ENCODE measurements at regions not wholly inside any gene's neighbourhood (a gene's known extent, or its start where the extent isn't known, plus 50 kb on each side); places are given as distances from the start of the nearest gene placed in this dataset.
"Not testable (repeated sequence)": the region's sequence is repeated elsewhere in the genome, so short reads cannot be mapped to it uniquely, and the experiment has no call there.

DNA sequence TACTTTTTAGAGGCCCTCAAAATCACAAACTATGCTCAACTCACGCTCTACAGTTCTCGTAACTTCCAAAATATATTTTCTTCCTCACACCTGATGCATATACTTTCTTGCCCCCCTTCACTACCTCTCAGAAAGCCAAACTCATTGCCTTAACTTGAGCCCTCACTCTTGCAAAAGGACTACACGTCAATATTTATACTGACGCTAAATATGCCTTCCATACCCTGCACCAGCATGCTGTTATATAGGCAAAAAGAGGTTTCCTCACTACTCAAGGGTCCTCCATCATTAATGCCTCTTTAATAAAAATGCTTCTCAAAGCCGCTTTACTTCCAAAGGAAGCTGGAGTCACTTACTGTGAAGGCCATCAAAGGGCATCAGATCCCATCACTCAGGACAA is 92.9 kb upstream of the ATF7IP2 start:
- POLR2A ChIA-PET (ENCODE audit: partially characterized antibody); H3K9me3 ChIP-seq (ENCODE audit: control insufficient read depth in 1 of 2, low read length in 2 of 2); intact Hi-C loops (cut with micrococcal nuclease); H3K36me3 ChIP-seq (ENCODE audit: insufficient read depth, low read length); H3K27ac ChIP-seq (ENCODE audit: low read depth, low read length); CTCF ChIA-PET (ENCODE audit: partially characterized antibody); H3K27me3 ChIP-seq (ENCODE audit: insufficient read depth, low read length); H3K4me1 ChIP-seq (ENCODE audit: insufficient read depth, low read length); DNase-seq; H3K4me3 Mint-ChIP-seq; H3K4me3 ChIP-seq (ENCODE audit: low read length in 2 of 2); H3K4me1 Mint-ChIP-seq: not testable (repeated sequence)
- Mint-ChIP-seq H3K36me3 (peaks cover 0 to 13% of the 10 kb centered on the region in 2 donors), H3K9me3 (peaks cover 0 to 42% (median 29%) of the 10 kb centered on the region in 8 donors), H3K27me3 (peaks cover 5 to 19% of the 10 kb centered on the region in 2 donors), H3K27ac (peak overlapping the region in 1 of 7 donors; percentile 22)

DNA sequence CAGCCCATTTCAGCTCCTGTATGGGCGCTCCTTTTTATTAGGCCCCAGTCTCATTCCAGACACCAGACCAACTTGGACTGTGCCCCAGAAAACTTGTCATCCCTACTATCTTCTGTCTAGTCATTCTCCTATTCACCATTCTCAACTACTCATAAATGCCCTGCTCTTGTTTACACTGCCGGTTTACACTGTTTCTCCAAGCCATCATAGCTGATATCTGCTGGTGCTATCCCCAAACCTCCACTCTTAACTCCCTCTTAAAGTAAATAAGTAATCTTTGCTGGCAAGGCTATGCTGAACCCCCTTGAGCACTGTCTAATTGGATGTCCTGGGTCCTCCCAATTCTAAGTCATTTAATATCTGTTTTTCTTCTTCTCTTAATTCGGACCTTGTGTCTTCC is 91.7 kb upstream of the ATF7IP2 start:
- peaks cover 0 to 39% (median 27%) of the 10 kb centered on the region in 8 donors for H3K9me3 Mint-ChIP-seq
- peaks cover 0 to 13% of the 10 kb centered on the region in 2 donors for H3K36me3 Mint-ChIP-seq
- POLR2A ChIA-PET (ENCODE audit: partially characterized antibody); H3K4me3 ChIP-seq (ENCODE audit: low read length in 2 of 2); H3K36me3 ChIP-seq (ENCODE audit: insufficient read depth, low read length); H3K4me3 Mint-ChIP-seq; H3K4me1 Mint-ChIP-seq; DNase-seq; intact Hi-C loops (cut with micrococcal nuclease); H3K27ac Mint-ChIP-seq; CTCF ChIA-PET (ENCODE audit: partially characterized antibody); H3K9me3 ChIP-seq (ENCODE audit: control insufficient read depth in 1 of 2, low read length in 2 of 2); H3K27me3 ChIP-seq (ENCODE audit: insufficient read depth, low read length); H3K4me1 ChIP-seq (ENCODE audit: insufficient read depth, low read length); H3K27ac ChIP-seq (ENCODE audit: low read depth, low read length): not testable (repeated sequence)
- peaks cover 5 to 18% of the 10 kb centered on the region in 2 donors for H3K27me3 Mint-ChIP-seq

DNA sequence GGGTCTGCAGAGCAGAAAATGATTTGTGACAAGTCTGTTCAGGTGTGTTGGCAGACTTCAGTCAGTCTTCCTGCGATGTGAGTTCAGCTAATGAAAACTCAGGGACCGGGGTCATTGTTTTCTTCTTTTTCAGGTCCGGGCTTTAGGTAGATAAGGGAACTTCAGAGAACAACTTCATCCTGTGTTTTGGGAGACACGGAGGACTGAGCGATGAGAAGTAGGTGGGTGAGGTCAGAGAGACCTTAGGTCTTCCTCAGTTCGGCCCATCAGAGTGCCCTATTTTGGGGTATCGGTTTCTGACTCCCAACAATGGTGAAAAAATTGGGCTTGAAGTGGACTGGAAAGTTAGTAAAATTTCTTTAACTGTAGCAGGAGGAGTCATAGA is 88.9 kb upstream of the ATF7IP2 start:
- H3K36me3 Mint-ChIP-seq, result peaks cover 0 to 13% of the 10 kb centered on the region in 2 donors
- Histone ChIP-seq H3K36me3 (ENCODE audit: insufficient read depth, low read length) (no peaks in the 10 kb centered on the region), H3K27me3 (ENCODE audit: insufficient read depth, low read length) (no peaks in the 10 kb centered on the region), H3K4me3 (ENCODE audit: low read length in 2 of 2) (no peak overlapping the region), H3K4me1 (ENCODE audit: insufficient read depth, low read length) (no peaks in the 10 kb centered on the region), H3K9me3 (ENCODE audit: control insufficient read depth in 1 of 2, low read length in 2 of 2) (no peaks in the 10 kb centered on the region), H3K27ac (ENCODE audit: low read depth, low read length) (no peak overlapping the region)
- CTCF ChIA-PET (ENCODE audit: partially characterized antibody), result interaction anchor here (1.4 kb wide), 1 partner anchor 18 kb away, joined by 3 read pairs; no protein-coding TSS in a partner anchor
- H3K9me3 Mint-ChIP-seq, result peaks cover 0 to 27% (median 18%) of the 10 kb centered on the region in 8 donors
- intact Hi-C loops (cut with micrococcal nuclease), result no loop called here
- no peak overlapping the region for H3K27ac Mint-ChIP-seq
- DNase-seq, result no peak
- H3K27me3 Mint-ChIP-seq, result peaks cover 0 to 13% of the 10 kb centered on the region in 2 donors
- POLR2A ChIA-PET (ENCODE audit: partially characterized antibody), result no interaction called here
- H3K4me1 Mint-ChIP-seq, result no peaks in the 10 kb centered on the region
- H3K4me3 Mint-ChIP-seq, result no peak overlapping the region

DNA sequence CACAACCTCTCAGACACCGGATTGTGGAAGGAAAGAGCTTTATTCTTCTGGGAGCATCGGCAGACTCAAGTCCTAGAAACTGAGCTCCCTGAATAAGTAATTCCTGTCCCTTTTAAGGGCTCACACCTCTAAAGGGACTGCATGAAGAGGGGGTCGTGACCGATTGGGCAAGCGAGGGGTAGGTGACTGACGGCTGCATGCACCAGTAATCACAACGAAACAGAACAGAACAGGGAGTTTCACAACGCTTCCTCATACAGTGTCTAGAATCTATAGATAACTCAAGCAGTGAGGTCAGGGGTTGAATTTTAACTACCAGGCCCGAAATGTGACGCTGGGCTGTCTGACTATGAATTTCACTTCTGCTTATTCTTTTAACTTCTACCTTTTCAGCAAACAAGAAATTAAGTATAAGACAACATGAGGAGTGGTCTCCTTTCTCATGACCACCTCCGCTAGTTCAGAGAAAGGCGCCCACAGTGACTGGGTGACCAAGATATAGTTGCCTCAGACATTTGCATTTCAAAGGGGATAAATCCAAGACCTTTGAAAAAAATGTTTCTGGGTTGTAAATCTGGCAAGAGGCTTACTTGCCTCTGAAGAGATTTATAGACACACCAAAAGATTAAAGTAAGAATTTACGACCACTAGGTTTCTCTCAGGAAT is 88.4 kb upstream of the ATF7IP2 start:
- H3K9me3 ChIP-seq (ENCODE audit: control insufficient read depth in 1 of 2, low read length in 2 of 2), result no peaks in the 10 kb centered on the region
- no peaks in the 10 kb centered on the region for H3K36me3 ChIP-seq (ENCODE audit: insufficient read depth, low read length)
- no peaks in the 10 kb centered on the region for H3K4me1 ChIP-seq (ENCODE audit: insufficient read depth, low read length)
- Mint-ChIP-seq H3K4me1 (no peaks in the 10 kb centered on the region), H3K36me3 (peaks cover 0 to 9% of the 10 kb centered on the region in 2 donors), H3K4me3 (no peak overlapping the region), H3K9me3 (peaks cover 0 to 26% (median 16%) of the 10 kb centered on the region in 8 donors), H3K27me3 (peaks cover 0 to 13% of the 10 kb centered on the region in 2 donors), H3K27ac (no peak overlapping the region)
- H3K27me3 ChIP-seq (ENCODE audit: insufficient read depth, low read length), result no peaks in the 10 kb centered on the region
- H3K27ac ChIP-seq (ENCODE audit: low read depth, low read length), result no peak overlapping the region
- no peak overlapping the region for H3K4me3 ChIP-seq (ENCODE audit: low read length in 2 of 2)
- no peak for DNase-seq
- ChIA-PET POLR2A (ENCODE audit: partially characterized antibody) (no interaction called here), CTCF (ENCODE audit: partially characterized antibody) (no interaction called here)
- intact Hi-C loops (cut with micrococcal nuclease), result no loop called here

DNA sequence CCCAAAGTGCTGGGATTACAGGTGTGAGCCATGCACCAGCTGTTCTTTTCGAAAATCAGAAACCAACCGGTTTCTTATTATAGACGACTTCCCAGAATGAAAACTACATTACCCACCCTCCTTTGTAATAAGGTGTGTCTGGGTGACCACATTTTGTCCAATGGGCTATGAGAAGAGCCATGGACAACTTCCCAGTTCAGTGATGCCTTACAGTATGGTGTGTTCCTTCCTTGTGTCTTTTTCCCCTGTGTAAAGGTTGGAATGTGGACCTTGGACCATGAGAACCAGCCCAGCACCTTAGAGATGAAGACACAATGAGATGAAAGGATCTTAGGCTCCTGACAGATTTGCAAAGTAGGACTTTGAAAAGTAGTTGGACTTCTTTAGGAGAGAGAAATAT is 85.0 kb upstream of the ATF7IP2 start:
- CTCF ChIA-PET (ENCODE audit: partially characterized antibody), result interaction anchor here (1.3 to 1.6 kb wide), 2 partner anchors 13 to 215 kb away, joined by 5 to 7 read pairs; no protein-coding TSS in a partner anchor
- Histone ChIP-seq H3K9me3 (ENCODE audit: control insufficient read depth in 1 of 2, low read length in 2 of 2) (no peaks in the 10 kb centered on the region), H3K4me3 (ENCODE audit: low read length in 2 of 2) (no peak overlapping the region), H3K36me3 (ENCODE audit: insufficient read depth, low read length) (no peaks in the 10 kb centered on the region), H3K4me1 (ENCODE audit: insufficient read depth, low read length) (no peaks in the 10 kb centered on the region), H3K27me3 (ENCODE audit: insufficient read depth, low read length) (no peaks in the 10 kb centered on the region), H3K27ac (ENCODE audit: low read depth, low read length) (no peak overlapping the region)
- Mint-ChIP-seq H3K36me3 (no peaks in the 10 kb centered on the region), H3K4me3 (peak overlapping the region in 1 of 8 donors; percentile 25), H3K9me3 (no peaks in the 10 kb centered on the region), H3K4me1 (no peaks in the 10 kb centered on the region), H3K27ac (no peak overlapping the region), H3K27me3 (peaks cover 0 to 2% of the 10 kb centered on the region in 2 donors)
- POLR2A ChIA-PET (ENCODE audit: partially characterized antibody), result no interaction called here
- no peak for DNase-seq
- intact Hi-C loops (cut with micrococcal nuclease), result no loop called here

DNA sequence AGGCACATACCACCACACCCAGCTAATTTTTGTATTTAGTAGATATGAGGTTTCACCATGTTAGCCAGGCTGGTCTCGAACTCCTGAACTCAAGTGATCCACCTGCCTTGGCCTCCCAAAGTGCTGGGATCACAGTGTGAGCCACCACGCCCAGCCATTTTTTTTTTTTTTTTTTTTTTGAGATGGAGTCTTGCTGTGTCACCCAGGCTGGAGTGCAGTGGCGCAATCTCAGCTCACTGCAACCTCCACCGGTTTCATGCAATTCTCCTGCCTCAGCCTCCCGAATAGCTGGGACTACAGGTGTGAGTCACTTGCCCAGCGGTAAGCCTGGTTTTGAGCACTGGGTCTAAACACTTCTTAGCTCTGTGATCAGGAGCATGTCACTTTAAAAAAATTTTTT is 84.3 kb upstream of the ATF7IP2 start:
- DNase-seq; H3K27me3 ChIP-seq (ENCODE audit: insufficient read depth, low read length); H3K27ac Mint-ChIP-seq; H3K9me3 ChIP-seq (ENCODE audit: control insufficient read depth in 1 of 2, low read length in 2 of 2); H3K4me3 ChIP-seq (ENCODE audit: low read length in 2 of 2); H3K9me3 Mint-ChIP-seq; POLR2A ChIA-PET (ENCODE audit: partially characterized antibody); H3K27me3 Mint-ChIP-seq; H3K36me3 ChIP-seq (ENCODE audit: insufficient read depth, low read length); H3K4me1 Mint-ChIP-seq; H3K4me1 ChIP-seq (ENCODE audit: insufficient read depth, low read length); intact Hi-C loops (cut with micrococcal nuclease); H3K36me3 Mint-ChIP-seq; H3K4me3 Mint-ChIP-seq; H3K27ac ChIP-seq (ENCODE audit: low read depth, low read length): not testable (repeated sequence)
- CTCF ChIA-PET (ENCODE audit: partially characterized antibody), result interaction anchor here (1.3 kb wide), 1 partner anchor 12 kb away, joined by 5 read pairs; no protein-coding TSS in a partner anchor

DNA sequence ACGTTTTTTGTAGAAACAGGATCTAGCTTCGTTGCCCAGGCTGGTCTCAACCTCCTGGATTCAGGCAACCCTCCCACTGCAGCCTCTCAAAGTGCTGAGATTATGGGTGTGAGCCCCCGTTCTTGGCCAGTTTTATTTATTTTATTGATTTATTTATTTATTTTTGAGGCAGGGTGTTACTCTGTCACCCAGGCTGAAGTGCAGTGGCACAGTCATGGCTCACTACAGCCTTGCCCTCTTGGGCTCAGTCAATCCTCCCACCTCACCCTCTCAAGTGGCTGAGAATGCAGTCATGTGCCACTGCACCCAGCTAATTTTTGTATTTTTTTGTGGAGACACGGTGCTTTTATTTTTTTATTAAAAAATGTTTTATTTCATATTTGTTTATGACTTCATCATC is 79.9 kb upstream of the ATF7IP2 start:
- CTCF ChIA-PET (ENCODE audit: partially characterized antibody), result interaction anchor here (1.0 kb wide), 1 partner anchor 8 kb away, joined by 4 read pairs; no protein-coding TSS in a partner anchor
- Histone ChIP-seq H3K9me3 (ENCODE audit: control insufficient read depth in 1 of 2, low read length in 2 of 2) (no peaks in the 10 kb centered on the region), H3K27ac (ENCODE audit: low read depth, low read length) (no peak overlapping the region), H3K4me3 (ENCODE audit: low read length in 2 of 2) (no peak overlapping the region), H3K36me3 (ENCODE audit: insufficient read depth, low read length) (no peaks in the 10 kb centered on the region), H3K4me1 (ENCODE audit: insufficient read depth, low read length) (no peaks in the 10 kb centered on the region), H3K27me3 (ENCODE audit: insufficient read depth, low read length) (no peaks in the 10 kb centered on the region)
- no peaks in the 10 kb centered on the region for H3K36me3 Mint-ChIP-seq
- peaks cover 0 to 1% of the 10 kb centered on the region in 2 donors for H3K27me3 Mint-ChIP-seq
- H3K4me1 Mint-ChIP-seq, result peaks cover 0 to 3% (median 0%) of the 10 kb centered on the region in 4 donors
- POLR2A ChIA-PET (ENCODE audit: partially characterized antibody), result no interaction called here
- H3K4me3 Mint-ChIP-seq, result no peak overlapping the region
- no peak for DNase-seq
- H3K27ac Mint-ChIP-seq, result no peak overlapping the region
- intact Hi-C loops (cut with micrococcal nuclease), result no loop called here
- H3K9me3 Mint-ChIP-seq, result no peaks in the 10 kb centered on the region
